MCF 10A (cell line): ENCODE measurements at regions not wholly inside any gene's neighbourhood (a gene's known extent, or its start where the extent isn't known, plus 50 kb on each side); places are given as distances from the start of the nearest gene placed in this dataset.

Experiments
- BruUV-seq: library from RNA; stranded (reverse); fragments of 400-500 nt; replicated peaks from 2 replicates; lab custom pipeline; 2021; lab: Mats Ljungman, UMichigan
- CTCF ChIA-PET: fragments of 300-600 bp; sonication (Branson Sonifier 250); formaldehyde crosslinking; extraction: SDS; loops from one replicate; lab custom pipeline; 2021; ENCODE audit warnings: antibody characterized with exemption, inconsistent platforms; lab: Yijun Ruan, JAX
- POLR2A ChIA-PET: fragments of 300-600, 350-650 bp; sonication (Branson Sonifier 250); formaldehyde crosslinking; extraction: SDS; loops from one replicate; lab custom pipeline; 2020; ENCODE audit warnings: antibody characterized with exemption, inconsistent platforms; lab: Yijun Ruan, JAX
- DNase-seq: peaks from one replicate; pipeline ENCODE4 v3.0.0-alpha.2; 2018; ENCODE audit not compliant: unreplicated experiment
- H3K27ac Mint-ChIP-seq: one replicate; pipeline ENCODE4 v1.8.0; 2022; ENCODE audit warnings: mild to moderate bottlenecking, low read depth, mixed read lengths; ENCODE audit not compliant: unreplicated experiment
- H3K27me3 Mint-ChIP-seq: one replicate; pipeline ENCODE4 v1.8.0; 2022; ENCODE audit warnings: mixed read lengths; ENCODE audit not compliant: insufficient read depth, unreplicated experiment
- H3K36me3 Mint-ChIP-seq: one replicate; pipeline ENCODE4 v1.8.0; 2022; ENCODE audit warnings: mild to moderate bottlenecking, moderate library complexity, mixed read lengths; ENCODE audit not compliant: insufficient read depth, unreplicated experiment
- H3K4me1 Mint-ChIP-seq: one replicate; pipeline ENCODE4 v1.8.0; 2022; ENCODE audit warnings: mixed read lengths; ENCODE audit not compliant: insufficient read depth, unreplicated experiment
- H3K4me3 Mint-ChIP-seq: one replicate; pipeline ENCODE4 v1.8.0; 2022; ENCODE audit warnings: mild to moderate bottlenecking, moderate library complexity, mixed read lengths; ENCODE audit not compliant: unreplicated experiment
- H3K9me3 Mint-ChIP-seq: one replicate; pipeline ENCODE4 v1.8.0; 2022; ENCODE audit warnings: mixed read lengths; ENCODE audit not compliant: unreplicated experiment
- intact Hi-C: fragments of 100-400 bp; cut with micrococcal nuclease; formaldehyde crosslinking; loops from 2 replicates; pipeline ENCODE4 v1.14.1; 2022
- TF ChIP-seq, protein P1 (sequence below): fragments of 200-600 bp; IDR thresholded peaks from one replicate; pipeline ENCODE4 v1.8.0; 2022; ENCODE audit warnings: antibody characterized with exemption, mild to moderate bottlenecking; ENCODE audit not compliant: unreplicated experiment

DNA sequence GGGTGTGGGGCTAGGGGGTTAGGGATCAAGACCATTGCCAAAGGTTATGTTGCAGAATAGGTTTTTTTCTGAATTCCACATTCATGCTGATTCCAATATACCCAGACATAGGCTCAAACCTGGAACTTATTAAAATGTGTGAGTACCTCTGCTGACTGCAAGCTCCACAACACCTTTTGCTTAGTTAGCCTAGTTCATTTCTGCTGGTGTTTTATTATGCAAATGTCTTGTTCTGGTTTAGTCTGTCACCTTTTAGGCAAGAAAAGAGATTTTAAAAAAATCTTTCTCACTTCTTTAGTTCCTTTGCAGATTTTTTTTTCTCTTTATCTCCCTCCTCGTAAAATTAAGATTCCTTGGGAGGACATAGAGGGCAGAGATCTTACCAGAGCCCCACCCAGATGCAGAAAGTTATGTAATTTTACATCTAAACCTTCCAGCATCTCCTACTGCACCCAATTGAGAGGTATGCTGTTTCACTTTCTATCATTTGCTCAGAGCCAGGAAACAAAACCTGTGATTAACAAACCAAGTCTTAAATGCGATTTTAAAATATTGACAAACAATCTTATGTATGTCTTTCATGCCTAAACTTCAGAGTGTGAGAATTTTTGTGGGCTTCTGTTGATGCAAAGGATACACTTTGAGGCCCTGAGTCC is 190.7 kb upstream of the CLNK start:
- H3K27ac Mint-ChIP-seq, result no peak overlapping the region
- no TSS peak for BruUV-seq
- no peaks in the 10 kb centered on the region for H3K36me3 Mint-ChIP-seq
- H3K9me3 Mint-ChIP-seq, result peaks cover 42% of the 10 kb centered on the region
- H3K27me3 Mint-ChIP-seq, result no peaks in the 10 kb centered on the region
- ChIA-PET CTCF (interaction anchor here (0.7 kb wide), 1 partner anchor 462 kb away, joined by 5 read pairs; no protein-coding TSS in a partner anchor), POLR2A (no interaction called here)
- intact Hi-C loops, result no loop called here
- no peak overlapping the region for H3K4me3 Mint-ChIP-seq
- H3K4me1 Mint-ChIP-seq, result no peaks in the 10 kb centered on the region
- TF ChIP-seq, protein P1, sequence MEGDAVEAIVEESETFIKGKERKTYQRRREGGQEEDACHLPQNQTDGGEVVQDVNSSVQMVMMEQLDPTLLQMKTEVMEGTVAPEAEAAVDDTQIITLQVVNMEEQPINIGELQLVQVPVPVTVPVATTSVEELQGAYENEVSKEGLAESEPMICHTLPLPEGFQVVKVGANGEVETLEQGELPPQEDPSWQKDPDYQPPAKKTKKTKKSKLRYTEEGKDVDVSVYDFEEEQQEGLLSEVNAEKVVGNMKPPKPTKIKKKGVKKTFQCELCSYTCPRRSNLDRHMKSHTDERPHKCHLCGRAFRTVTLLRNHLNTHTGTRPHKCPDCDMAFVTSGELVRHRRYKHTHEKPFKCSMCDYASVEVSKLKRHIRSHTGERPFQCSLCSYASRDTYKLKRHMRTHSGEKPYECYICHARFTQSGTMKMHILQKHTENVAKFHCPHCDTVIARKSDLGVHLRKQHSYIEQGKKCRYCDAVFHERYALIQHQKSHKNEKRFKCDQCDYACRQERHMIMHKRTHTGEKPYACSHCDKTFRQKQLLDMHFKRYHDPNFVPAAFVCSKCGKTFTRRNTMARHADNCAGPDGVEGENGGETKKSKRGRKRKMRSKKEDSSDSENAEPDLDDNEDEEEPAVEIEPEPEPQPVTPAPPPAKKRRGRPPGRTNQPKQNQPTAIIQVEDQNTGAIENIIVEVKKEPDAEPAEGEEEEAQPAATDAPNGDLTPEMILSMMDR, result no peak
- DNase-seq, result no peak

DNA sequence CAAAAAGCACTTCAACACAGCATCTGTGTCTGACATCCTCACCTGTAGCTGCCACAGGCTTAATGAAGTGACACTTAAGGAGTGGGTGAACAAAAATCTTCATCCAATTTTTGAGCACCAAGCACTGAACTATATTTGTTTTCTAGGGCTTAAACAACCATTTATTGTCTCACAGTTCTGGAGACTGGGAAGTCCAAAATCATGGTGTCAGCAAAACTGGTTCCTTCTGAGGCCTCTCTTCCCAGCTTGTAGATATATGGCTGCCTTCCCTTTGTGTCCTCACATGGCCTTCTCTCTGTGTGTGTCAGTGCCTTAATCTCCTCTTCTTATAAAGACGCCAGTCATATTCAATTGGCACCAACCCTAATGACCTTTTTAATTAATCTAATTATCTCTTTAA is 189.2 kb upstream of the CLNK start:
- H3K36me3 Mint-ChIP-seq, result no peaks in the 10 kb centered on the region

DNA sequence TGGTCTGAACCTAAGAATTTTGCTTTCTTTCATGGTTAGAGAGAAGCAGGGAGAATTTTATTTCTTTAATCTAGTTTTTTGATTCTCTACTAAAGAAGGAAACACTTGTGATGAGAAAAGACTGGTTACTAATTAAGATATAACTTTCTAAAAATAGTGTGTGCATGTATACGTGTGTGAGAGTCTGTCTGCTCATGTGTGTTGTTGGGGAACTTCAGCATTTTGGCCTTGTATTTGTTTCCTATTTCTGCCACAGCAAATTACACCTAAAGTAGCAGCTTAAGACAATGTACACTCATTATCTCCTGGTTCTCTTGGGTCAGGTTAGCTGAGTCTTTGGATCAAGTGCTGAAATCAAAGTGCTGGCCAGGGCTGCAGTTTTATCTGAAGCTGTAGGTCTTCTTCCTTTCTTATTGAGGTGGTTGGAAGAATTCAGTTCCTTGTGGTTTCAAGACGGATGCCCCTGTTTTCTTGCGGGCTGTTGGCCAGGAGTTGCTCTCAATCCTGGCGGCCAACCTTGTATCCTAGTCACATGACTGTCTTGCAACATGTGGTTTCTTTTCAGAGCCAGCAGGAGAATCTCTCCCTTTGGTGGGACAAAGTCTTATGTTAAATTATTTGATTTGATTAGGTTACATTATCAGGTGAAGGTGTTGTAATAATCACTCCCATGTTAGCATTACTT is 188.4 kb upstream of the CLNK start:
- Mint-ChIP-seq H3K4me1 (no peaks in the 10 kb centered on the region), H3K36me3 (no peaks in the 10 kb centered on the region), H3K27me3 (no peaks in the 10 kb centered on the region), H3K9me3 (peaks cover 52% of the 10 kb centered on the region), H3K4me3 (no peak overlapping the region), H3K27ac (no peak overlapping the region)
- POLR2A ChIA-PET, result no interaction called here
- peak; percentile 12 for DNase-seq
- BruUV-seq, result no TSS peak
- intact Hi-C loops, result no loop called here
- TF ChIP-seq, protein P1, result no peak
- CTCF ChIA-PET, result no interaction called here

More for the DNA sequence above, 189.2 kb upstream of the CLNK start:
- intact Hi-C loops, result no loop called here
- Mint-ChIP-seq H3K27ac (no peak overlapping the region), H3K27me3 (no peaks in the 10 kb centered on the region), H3K4me3 (no peak overlapping the region), H3K9me3 (peaks cover 50% of the 10 kb centered on the region), H3K4me1 (no peaks in the 10 kb centered on the region)
- POLR2A ChIA-PET, result no interaction called here
- no TSS peak for BruUV-seq
- CTCF ChIA-PET, result no interaction called here
- TF ChIP-seq, protein P1, result no peak
- no peak for DNase-seq

DNA sequence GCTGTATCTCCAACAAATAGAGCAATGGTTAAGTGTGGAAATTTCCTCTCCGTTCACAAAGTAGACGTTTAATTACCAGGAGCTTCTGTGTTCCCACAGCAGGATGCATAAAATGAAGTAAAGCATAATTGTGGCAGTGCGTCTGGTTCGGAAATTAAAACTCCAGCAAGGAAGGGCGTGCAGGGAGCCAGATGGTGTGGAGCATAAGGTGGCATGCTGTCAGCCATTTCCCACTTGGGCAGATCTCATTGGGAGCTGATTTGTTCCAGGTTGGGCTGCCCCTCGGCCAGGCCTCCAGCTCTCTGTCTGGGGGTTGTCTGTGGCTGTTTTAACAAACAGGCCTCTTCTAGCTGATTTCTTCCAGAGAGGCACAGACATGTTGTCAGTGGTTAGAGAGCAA is 182.1 kb upstream of the CLNK start:
- ChIA-PET CTCF (no interaction called here), POLR2A (no interaction called here)
- Mint-ChIP-seq H3K36me3 (no peaks in the 10 kb centered on the region), H3K27ac (no peak overlapping the region), H3K9me3 (peaks cover 54% of the 10 kb centered on the region), H3K27me3 (no peaks in the 10 kb centered on the region), H3K4me1 (no peaks in the 10 kb centered on the region), H3K4me3 (no peak overlapping the region)
- intact Hi-C loops, result no loop called here
- BruUV-seq, result no TSS peak
- TF ChIP-seq, protein P1, result no peak
- no peak for DNase-seq
